ENCODE measurements at regions not wholly inside any gene's neighbourhood (a gene's known extent, or its start where the extent isn't known, plus 50 kb on each side); places are given as distances from the start of the nearest gene placed in this dataset.
"Not testable (repeated sequence)": the region's sequence is repeated elsewhere in the genome, so short reads cannot be mapped to it uniquely, and the experiment has no call there.

DNA sequence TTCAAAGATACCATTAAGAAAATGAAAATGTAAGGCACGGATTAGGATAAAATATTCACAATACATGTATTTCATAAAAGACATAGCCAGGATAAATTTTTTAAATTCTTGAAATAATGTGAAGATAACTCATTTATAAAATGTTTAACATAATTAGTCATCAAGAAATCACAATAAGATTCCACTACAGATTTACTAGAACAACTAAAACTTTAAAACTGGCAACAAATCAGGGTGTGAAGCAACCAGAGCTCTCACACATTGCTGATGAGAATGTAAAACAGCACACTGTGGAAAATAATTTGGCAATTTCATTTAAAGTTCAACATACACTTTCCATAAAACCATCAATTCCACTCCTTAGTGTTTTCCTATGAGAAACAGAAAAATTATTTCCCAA is 89.6 kb upstream of the UBE2E3 start:
- WGBS, 2 donors = 84 to 92% methylated on average over 1 of the region's 1 CpG
- TF ChIP-seq, protein P1, sequence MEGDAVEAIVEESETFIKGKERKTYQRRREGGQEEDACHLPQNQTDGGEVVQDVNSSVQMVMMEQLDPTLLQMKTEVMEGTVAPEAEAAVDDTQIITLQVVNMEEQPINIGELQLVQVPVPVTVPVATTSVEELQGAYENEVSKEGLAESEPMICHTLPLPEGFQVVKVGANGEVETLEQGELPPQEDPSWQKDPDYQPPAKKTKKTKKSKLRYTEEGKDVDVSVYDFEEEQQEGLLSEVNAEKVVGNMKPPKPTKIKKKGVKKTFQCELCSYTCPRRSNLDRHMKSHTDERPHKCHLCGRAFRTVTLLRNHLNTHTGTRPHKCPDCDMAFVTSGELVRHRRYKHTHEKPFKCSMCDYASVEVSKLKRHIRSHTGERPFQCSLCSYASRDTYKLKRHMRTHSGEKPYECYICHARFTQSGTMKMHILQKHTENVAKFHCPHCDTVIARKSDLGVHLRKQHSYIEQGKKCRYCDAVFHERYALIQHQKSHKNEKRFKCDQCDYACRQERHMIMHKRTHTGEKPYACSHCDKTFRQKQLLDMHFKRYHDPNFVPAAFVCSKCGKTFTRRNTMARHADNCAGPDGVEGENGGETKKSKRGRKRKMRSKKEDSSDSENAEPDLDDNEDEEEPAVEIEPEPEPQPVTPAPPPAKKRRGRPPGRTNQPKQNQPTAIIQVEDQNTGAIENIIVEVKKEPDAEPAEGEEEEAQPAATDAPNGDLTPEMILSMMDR (IDR thresholded peaks at IDR 0.05) = no peak
- TF ChIP-seq POLR2A (IDR thresholded peaks at IDR 0.05) = no peak
- H3K4me3 ChIP-seq (ENCODE audit: low read depth, poor library complexity, severe bottlenecking) = no peak overlapping the region
- no peak for DNase-seq (ENCODE audit: low spot score in 2 of 2)
- intact Hi-C loops (cut with DNase I; ENCODE audit: low total_unique reads) = no loop called here

DNA sequence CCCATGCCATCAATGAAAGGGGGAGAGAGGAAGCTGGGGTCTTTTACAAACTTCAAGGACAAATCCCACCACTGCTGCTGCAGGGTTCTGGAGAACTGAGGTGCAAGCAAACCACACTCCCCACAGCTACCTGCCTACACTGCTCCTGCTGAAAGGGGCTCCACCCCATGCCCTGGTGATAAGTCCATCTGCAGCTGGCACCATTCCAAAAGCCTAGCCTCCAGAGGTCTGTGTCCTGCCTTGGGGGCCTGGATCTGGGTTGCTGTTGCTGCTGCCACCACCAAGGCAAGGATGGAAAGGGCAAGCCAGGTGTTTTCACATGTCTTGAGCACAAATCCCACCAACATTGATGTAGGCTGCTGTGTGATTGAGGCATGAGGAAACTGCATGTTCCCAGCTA is 97.4 kb upstream of the UBE2E3 start:
- TF ChIP-seq, protein P1 (IDR thresholded peaks at IDR 0.05) = no peak
- no peak for TF ChIP-seq POLR2A (IDR thresholded peaks at IDR 0.05)
- no peak overlapping the region for H3K4me3 ChIP-seq (ENCODE audit: low read depth, poor library complexity, severe bottlenecking)
- no peak for DNase-seq (ENCODE audit: low spot score in 2 of 2)
- intact Hi-C loops (cut with DNase I; ENCODE audit: low total_unique reads) = no loop called here

DNA sequence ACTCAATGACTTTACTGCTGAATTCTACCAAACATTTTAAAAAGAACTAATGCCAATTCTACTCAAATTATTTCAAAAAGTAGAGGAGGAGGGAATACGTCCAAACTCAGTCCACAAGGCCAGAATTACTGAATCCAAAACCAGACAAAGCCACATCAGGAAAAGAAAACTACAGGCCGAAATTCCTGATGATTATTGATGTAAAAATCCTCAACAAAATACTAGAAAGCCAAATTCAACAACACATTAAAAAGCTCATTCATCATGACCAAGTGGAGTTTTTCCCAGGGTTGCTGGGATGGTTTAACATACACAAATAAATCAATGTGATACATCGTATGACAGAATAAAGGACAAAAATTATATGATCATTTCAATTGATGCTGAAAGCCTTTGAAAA is 103.9 kb upstream of the UBE2E3 start:
- 17 to 25% methylated on average over 3 of the region's 3 CpGs for WGBS, 2 donors
- DNase-seq (ENCODE audit: low spot score in 2 of 2) = no peak

DNA sequence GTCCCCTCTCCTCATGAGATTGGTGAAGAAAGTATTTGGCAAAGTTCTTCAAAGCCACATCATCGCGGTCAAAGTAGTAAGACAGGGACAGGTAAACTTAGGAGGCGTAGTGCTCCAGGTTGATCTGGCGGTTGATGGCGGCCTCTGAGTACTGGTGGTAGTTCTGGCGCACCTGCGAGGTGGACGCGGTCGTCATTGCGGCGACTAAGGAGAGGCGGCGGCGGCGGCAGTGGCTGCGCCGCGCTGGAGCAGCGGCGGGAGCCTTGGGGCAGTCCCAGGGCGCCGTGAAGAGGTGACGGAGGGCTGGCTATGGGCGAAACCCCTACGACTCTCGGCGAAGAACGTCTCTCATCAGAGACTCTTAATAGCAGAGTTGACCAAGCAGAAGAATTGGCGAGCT is 107.2 kb upstream of the UBE2E3 start:
- TF ChIP-seq POLR2A (IDR thresholded peaks at IDR 0.05) = no peak
- TF ChIP-seq, protein P1 (IDR thresholded peaks at IDR 0.05) = no peak
- no peak for DNase-seq (ENCODE audit: low spot score in 2 of 2)
- WGBS, 2 donors = 77 to 83% methylated on average over 21 to 26 of the region's 30 CpGs
- H3K4me3 ChIP-seq (ENCODE audit: low read depth, poor library complexity, severe bottlenecking) = no peak overlapping the region
- intact Hi-C loops (cut with DNase I; ENCODE audit: low total_unique reads) = no loop called here

More for the DNA sequence above, 103.9 kb upstream of the UBE2E3 start:
- H3K4me3 ChIP-seq (ENCODE audit: low read depth, poor library complexity, severe bottlenecking) = no peak overlapping the region
- TF ChIP-seq, protein P1 (IDR thresholded peaks at IDR 0.05) = no peak
- TF ChIP-seq POLR2A (IDR thresholded peaks at IDR 0.05) = no peak
- intact Hi-C loops (cut with DNase I; ENCODE audit: low total_unique reads) = no loop called here

DNA sequence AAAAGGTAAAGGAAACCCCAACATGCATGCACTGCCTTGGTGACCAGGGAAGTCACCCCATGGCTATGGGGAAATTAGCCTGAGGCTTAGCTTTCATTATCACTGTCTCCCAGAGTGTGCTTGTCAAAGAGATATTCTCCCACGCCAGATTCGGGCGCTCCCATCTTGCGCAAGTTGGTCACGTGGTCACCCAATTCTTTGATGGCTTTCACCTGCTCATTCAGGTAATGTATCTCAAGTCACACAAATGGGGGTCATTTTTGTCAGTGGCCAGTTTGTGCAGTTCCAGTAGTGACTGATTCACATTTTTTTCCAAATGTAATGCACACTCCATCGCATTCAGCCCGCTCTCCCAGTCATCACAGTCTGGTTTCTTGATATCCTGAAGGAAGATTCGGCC is 107.6 kb upstream of the UBE2E3 start:
- WGBS, 2 donors = 90 to 92% methylated on average over 8 of the region's 8 CpGs
- H3K4me3 ChIP-seq (ENCODE audit: low read depth, poor library complexity, severe bottlenecking); intact Hi-C loops (cut with DNase I; ENCODE audit: low total_unique reads); DNase-seq (ENCODE audit: low spot score in 2 of 2): not testable (repeated sequence)

DNA sequence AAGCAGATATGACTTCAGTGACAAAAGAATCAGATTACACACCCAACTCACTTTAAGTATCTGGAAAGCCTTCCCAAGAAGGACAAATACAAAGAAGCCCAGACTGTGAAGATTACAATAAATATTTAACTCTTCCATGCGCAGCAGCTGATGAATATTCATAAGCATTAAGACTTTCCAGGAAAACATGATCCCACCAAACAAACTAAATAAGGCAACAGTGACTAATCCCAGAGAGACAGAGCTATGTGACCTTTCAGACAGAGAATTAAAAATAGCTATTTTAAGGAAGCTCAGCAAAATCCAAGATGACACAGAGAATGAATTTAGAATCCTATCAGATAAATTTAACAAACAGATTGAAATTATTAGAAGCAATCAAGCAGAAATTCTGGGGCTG is 108.2 kb upstream of the UBE2E3 start:
- WGBS, 2 donors = 79 to 85% methylated on average over 1 of the region's 1 CpG
- no peak overlapping the region for H3K4me3 ChIP-seq (ENCODE audit: low read depth, poor library complexity, severe bottlenecking)
- TF ChIP-seq POLR2A (IDR thresholded peaks at IDR 0.05) = no peak
- TF ChIP-seq, protein P1 (IDR thresholded peaks at IDR 0.05) = no peak
- DNase-seq (ENCODE audit: low spot score in 2 of 2) = no peak
- intact Hi-C loops (cut with DNase I; ENCODE audit: low total_unique reads) = no loop called here

All from lower leg skin (tissue), 4 donors.